Heart left ventricle (tissue), 16 donors: ENCODE measurements at regions not wholly inside any gene's neighbourhood (a gene's known extent, or its start where the extent isn't known, plus 50 kb on each side); places are given as distances from the start of the nearest gene placed in this dataset.

Experiments
- ATAC-seq, 4 donors: fragments of 200-7000 bp; cut with Tn5 transposase; one replicate each; pipeline ENCODE4 v1.9.1; 2020 to 2022; ENCODE audit warnings: moderate library complexity in 4 of 4, mild to moderate bottlenecking in 3 of 4, moderate number of reproducible peaks in 1 of 4
- DNase-seq, 5 donors: peaks; one replicate each; pipeline ENCODE4 v3.0.0-alpha.2; 2020
- H3K27ac ChIP-seq, 12 donors: fragments of 200-600 bp; sonication (generic) in 4 of 12; one replicate each; pipeline versions ENCODE4 v1.5.0 to v1.8.0; 2016 to 2022; ENCODE audit warnings: mild to moderate bottlenecking in 2 of 12
- H3K27me3 ChIP-seq, 9 donors: fragments of 200-600 bp; sonication (generic) in 2 of 9; one replicate each; pipeline versions ENCODE4 v1.5.1 to v1.8.0; 2016 to 2022; ENCODE audit warnings: mild to moderate bottlenecking in 3 of 9
- H3K36me3 ChIP-seq, 9 donors: fragments of 200-600 bp; sonication (generic) in 2 of 9; one replicate each; pipeline versions ENCODE4 v1.5.0 to v1.8.0; 2018 to 2022; ENCODE audit warnings: mild to moderate bottlenecking in 2 of 9
- H3K4me1 ChIP-seq, 12 donors: fragments of 200-600 bp; sonication (generic) in 4 of 12; one replicate each; pipeline versions ENCODE4 v1.5.0 to v1.8.0; 2016 to 2022; ENCODE audit warnings: mild to moderate bottlenecking in 3 of 12
- H3K4me3 ChIP-seq, 12 donors: fragments of 200-600 bp; sonication (generic) in 4 of 12; one replicate each; pipeline versions ENCODE4 v1.5.0 to v1.8.0; 2017 to 2022; ENCODE audit warnings: mild to moderate bottlenecking in 9 of 12, moderate library complexity in 4 of 12
- H3K9me3 ChIP-seq, 12 donors: fragments of 200-600 bp; sonication (generic) in 4 of 12; one replicate each; pipeline versions ENCODE4 v1.5.0 to v1.8.0; 2016 to 2022; ENCODE audit warnings: mild to moderate bottlenecking in 1 of 12
- POLR2A ChIP-seq, 2 donors: fragments of 450-650 bp; IDR thresholded peaks; one replicate each; pipeline ENCODE4 v1.6.1; 2017; ENCODE audit warnings: antibody characterized with exemption in 2 of 2, mild to moderate bottlenecking in 2 of 2, moderate library complexity in 2 of 2
- WGBS, 4 donors: extraction: QIAGEN DNeasy Blood & Tissue Kit in 2 of 4; methylation state at CpG; one replicate each; pipeline versions ENCODE4 v1.1.5 to v1.1.7; 2013 to 2018; 5-methylcytosine and 5-hydroxymethylcytosine counted together
- intact Hi-C, 10 donors: fragments of 100-400 bp; cut with DNase I; formaldehyde crosslinking; loops; one replicate each; pipeline versions ENCODE4 v1.11.1 to v1.14.2; 2022
- TF ChIP-seq, protein P1 (sequence below), 12 donors: fragments of 200-600 bp; sonication (generic) in 4 of 12; IDR thresholded peaks; one replicate each; pipeline versions ENCODE4 v1.5.0 to v1.8.0; 2018 to 2022; ENCODE audit warnings: antibody characterized with exemption in 12 of 12, mild to moderate bottlenecking in 5 of 12
- donor health status: ischemic (EF 13 %, LVEDD 7.1; RV severe dilation, severe dysfunction).
- donor health status: healthy with polysubstance abuse.
- donor health status: DM: no; HTN: yes; CAD: no.
- donor health status: DM: no; HTN: no; CAD: no.
- donor health status: ischemic (EF 25% LVEDD 6.9; RV normal size, moderate dysfunction).
- donor health status: ischemic (EF 25% LVEDD 5.7; RV mildly dilated, moderate dysfunction).
- donor health status: healthy.
- donor health status: DM: yes; HTN: yes; CAD: no.
- donor health status: ischemic (EF 35%, LVEDD 5.7; RV mildly dilated, moderate dysfunction).
- donor health status: nonischemic (EF 11% LVEDD 7.7; RV severe dilation, severe dysfunction).
- donor health status: DM: yes; HTN: yes; CAD: no.
- donor health status: PGD.
- donor health status: ischemic (EF 29% LVEDD 5.4; RV normal size, mild dysfunction).
- donor health status: nonischemic (EF 23%, LVEDD 6.1; RV moderate dilation, normal function).

DNA sequence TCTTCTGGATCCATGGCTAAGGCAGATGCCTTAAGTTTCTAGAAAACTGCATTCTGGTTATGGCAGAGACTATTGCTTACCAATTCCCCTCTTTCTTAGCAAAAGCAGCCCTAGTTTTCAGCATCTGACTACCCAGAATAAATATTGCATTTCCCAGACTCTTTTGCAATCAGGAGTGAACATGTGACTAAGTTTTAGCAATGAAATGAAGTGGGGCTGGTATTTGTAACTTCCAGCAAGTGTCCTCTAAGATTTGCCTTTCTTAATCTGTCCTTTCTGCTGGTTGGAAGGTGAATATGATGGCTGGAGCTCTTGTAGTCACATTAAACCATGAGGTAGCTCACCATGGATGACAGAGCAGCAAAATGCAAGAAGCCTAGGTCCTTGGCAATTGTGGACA, 132.9 kb upstream of the PKDCC start:
- DNase-seq = no peak
- Histone ChIP-seq H3K36me3 (no peaks in the 10 kb centered on the region), H3K4me3 (no peak overlapping the region), H3K4me1 (peaks cover 0 to 18% (median 4%) of the 10 kb centered on the region in 12 donors), H3K9me3 (no peaks in the 10 kb centered on the region), H3K27me3 (no peaks in the 10 kb centered on the region), H3K27ac (peak overlapping the region in 1 of 12 donors; percentile 44)
- intact Hi-C loops = no loop called here
- no peak for TF ChIP-seq POLR2A (IDR thresholded peaks at IDR 0.05)
- TF ChIP-seq, protein P1, sequence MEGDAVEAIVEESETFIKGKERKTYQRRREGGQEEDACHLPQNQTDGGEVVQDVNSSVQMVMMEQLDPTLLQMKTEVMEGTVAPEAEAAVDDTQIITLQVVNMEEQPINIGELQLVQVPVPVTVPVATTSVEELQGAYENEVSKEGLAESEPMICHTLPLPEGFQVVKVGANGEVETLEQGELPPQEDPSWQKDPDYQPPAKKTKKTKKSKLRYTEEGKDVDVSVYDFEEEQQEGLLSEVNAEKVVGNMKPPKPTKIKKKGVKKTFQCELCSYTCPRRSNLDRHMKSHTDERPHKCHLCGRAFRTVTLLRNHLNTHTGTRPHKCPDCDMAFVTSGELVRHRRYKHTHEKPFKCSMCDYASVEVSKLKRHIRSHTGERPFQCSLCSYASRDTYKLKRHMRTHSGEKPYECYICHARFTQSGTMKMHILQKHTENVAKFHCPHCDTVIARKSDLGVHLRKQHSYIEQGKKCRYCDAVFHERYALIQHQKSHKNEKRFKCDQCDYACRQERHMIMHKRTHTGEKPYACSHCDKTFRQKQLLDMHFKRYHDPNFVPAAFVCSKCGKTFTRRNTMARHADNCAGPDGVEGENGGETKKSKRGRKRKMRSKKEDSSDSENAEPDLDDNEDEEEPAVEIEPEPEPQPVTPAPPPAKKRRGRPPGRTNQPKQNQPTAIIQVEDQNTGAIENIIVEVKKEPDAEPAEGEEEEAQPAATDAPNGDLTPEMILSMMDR (IDR thresholded peaks at IDR 0.05) = no peak
- no peak for ATAC-seq

- 95 to 97% (median 97%) methylated on average over 2 of the region's 2 CpGs for WGBS, 4 donors
- Histone ChIP-seq H3K27me3 (no peaks in the 10 kb centered on the region), H3K4me3 (no peak overlapping the region), H3K36me3 (no peaks in the 10 kb centered on the region), H3K27ac (no peak overlapping the region), H3K9me3 (no peaks in the 10 kb centered on the region), H3K4me1 (peaks cover 0 to 18% (median 4%) of the 10 kb centered on the region in 12 donors)
- intact Hi-C loops = no loop called here
- TF ChIP-seq POLR2A (IDR thresholded peaks at IDR 0.05) = no peak
- TF ChIP-seq, protein P1 (IDR thresholded peaks at IDR 0.05) = no peak
- DNase-seq (no peak), ATAC-seq (no peak)
These were observed 131.6 kb upstream of the PKDCC start for GRCh38 chr2:41916177-41916576.

GRCh38 chr2:41917587-41917986, 130.2 kb upstream of the PKDCC start:
- TF ChIP-seq, protein P1 (IDR thresholded peaks at IDR 0.05) = no peak
- no peak for TF ChIP-seq POLR2A (IDR thresholded peaks at IDR 0.05)
- ATAC-seq (no peak), DNase-seq (no peak)
- 83 to 92% (median 89%) methylated on average over 2 of the region's 2 CpGs for WGBS, 4 donors
- H3K27me3 ChIP-seq = no peaks in the 10 kb centered on the region
- peaks cover 0 to 17% (median 5%) of the 10 kb centered on the region in 12 donors for H3K4me1 ChIP-seq
- H3K4me3 ChIP-seq = no peak overlapping the region
- intact Hi-C loops = no loop called here
- no peaks in the 10 kb centered on the region for H3K9me3 ChIP-seq
- H3K27ac ChIP-seq = no peak overlapping the region
- H3K36me3 ChIP-seq = no peaks in the 10 kb centered on the region

DNA sequence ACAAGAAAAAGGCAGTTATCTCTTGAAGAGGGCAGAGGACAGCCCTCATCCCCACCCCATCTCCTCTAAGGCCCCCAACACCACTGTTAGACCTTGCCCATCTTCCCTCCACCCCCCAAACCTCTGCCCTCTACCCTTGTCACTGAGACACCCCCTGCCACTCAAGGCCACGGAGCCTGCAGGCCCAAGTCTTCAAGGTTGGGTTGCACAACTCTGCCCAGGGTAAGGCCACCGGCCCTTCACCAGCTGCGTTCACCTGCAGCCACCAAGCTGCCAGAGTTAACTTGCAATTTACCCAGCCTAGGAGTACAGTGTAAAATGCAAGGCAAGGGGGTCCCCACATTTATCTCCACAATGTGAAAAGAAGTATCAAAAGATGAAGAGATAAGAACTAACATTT, 128.7 kb upstream of the PKDCC start:
- H3K27ac ChIP-seq = no peak overlapping the region
- H3K4me3 ChIP-seq = no peak overlapping the region
- H3K36me3 ChIP-seq = no peaks in the 10 kb centered on the region
- H3K9me3 ChIP-seq = no peaks in the 10 kb centered on the region
- DNase-seq = no peak
- 94 to 98% (median 97%) methylated on average over 3 of the region's 3 CpGs for WGBS, 4 donors
- ATAC-seq = no peak
- no peak for TF ChIP-seq POLR2A (IDR thresholded peaks at IDR 0.05)
- TF ChIP-seq, protein P1 (IDR thresholded peaks at IDR 0.05) = no peak
- peaks cover 0 to 23% (median 9%) of the 10 kb centered on the region in 12 donors for H3K4me1 ChIP-seq
- intact Hi-C loops = no loop called here
- H3K27me3 ChIP-seq = no peaks in the 10 kb centered on the region
